Heart left ventricle (tissue), 16 donors: ENCODE measurements at regions not wholly inside any gene's neighbourhood (a gene's known extent, or its start where the extent isn't known, plus 50 kb on each side); places are given as distances from the start of the nearest gene placed in this dataset.

Source experiments
- ATAC-seq, 4 donors: fragments of 200-7000 bp; cut with Tn5 transposase; one replicate each; pipeline ENCODE4 v1.9.1; 2020 to 2022; ENCODE audit warnings: moderate library complexity in 4 of 4, mild to moderate bottlenecking in 3 of 4, moderate number of reproducible peaks in 1 of 4
- DNase-seq, 5 donors: peaks; one replicate each; pipeline ENCODE4 v3.0.0-alpha.2; 2020
- H3K27ac ChIP-seq, 12 donors: fragments of 200-600 bp; sonication (generic) in 4 of 12; one replicate each; pipeline versions ENCODE4 v1.5.0 to v1.8.0; 2016 to 2022; ENCODE audit warnings: mild to moderate bottlenecking in 2 of 12
- H3K27me3 ChIP-seq, 9 donors: fragments of 200-600 bp; sonication (generic) in 2 of 9; one replicate each; pipeline versions ENCODE4 v1.5.1 to v1.8.0; 2016 to 2022; ENCODE audit warnings: mild to moderate bottlenecking in 3 of 9
- H3K36me3 ChIP-seq, 9 donors: fragments of 200-600 bp; sonication (generic) in 2 of 9; one replicate each; pipeline versions ENCODE4 v1.5.0 to v1.8.0; 2018 to 2022; ENCODE audit warnings: mild to moderate bottlenecking in 2 of 9
- H3K4me1 ChIP-seq, 12 donors: fragments of 200-600 bp; sonication (generic) in 4 of 12; one replicate each; pipeline versions ENCODE4 v1.5.0 to v1.8.0; 2016 to 2022; ENCODE audit warnings: mild to moderate bottlenecking in 3 of 12
- H3K4me3 ChIP-seq, 12 donors: fragments of 200-600 bp; sonication (generic) in 4 of 12; one replicate each; pipeline versions ENCODE4 v1.5.0 to v1.8.0; 2017 to 2022; ENCODE audit warnings: mild to moderate bottlenecking in 9 of 12, moderate library complexity in 4 of 12
- H3K9me3 ChIP-seq, 12 donors: fragments of 200-600 bp; sonication (generic) in 4 of 12; one replicate each; pipeline versions ENCODE4 v1.5.0 to v1.8.0; 2016 to 2022; ENCODE audit warnings: mild to moderate bottlenecking in 1 of 12
- CTCF ChIP-seq, 12 donors: fragments of 200-600 bp; sonication (generic) in 4 of 12; IDR thresholded peaks; one replicate each; pipeline versions ENCODE4 v1.5.0 to v1.8.0; 2018 to 2022; ENCODE audit warnings: antibody characterized with exemption in 12 of 12, mild to moderate bottlenecking in 5 of 12
- POLR2A ChIP-seq, 2 donors: fragments of 450-650 bp; IDR thresholded peaks; one replicate each; pipeline ENCODE4 v1.6.1; 2017; ENCODE audit warnings: antibody characterized with exemption in 2 of 2, mild to moderate bottlenecking in 2 of 2, moderate library complexity in 2 of 2
- WGBS, 4 donors: extraction: QIAGEN DNeasy Blood & Tissue Kit in 2 of 4; methylation state at CpG; one replicate each; pipeline versions ENCODE4 v1.1.5 to v1.1.7; 2013 to 2018; 5-methylcytosine and 5-hydroxymethylcytosine counted together
- intact Hi-C, 10 donors: fragments of 100-400 bp; cut with DNase I; formaldehyde crosslinking; loops; one replicate each; pipeline versions ENCODE4 v1.11.1 to v1.14.2; 2022
- donor health status: ischemic (EF 13 %, LVEDD 7.1; RV severe dilation, severe dysfunction).
- donor health status: healthy with polysubstance abuse.
- donor health status: DM: no; HTN: yes; CAD: no.
- donor health status: DM: no; HTN: no; CAD: no.
- donor health status: ischemic (EF 25% LVEDD 6.9; RV normal size, moderate dysfunction).
- donor health status: ischemic (EF 25% LVEDD 5.7; RV mildly dilated, moderate dysfunction).
- donor health status: healthy.
- donor health status: DM: yes; HTN: yes; CAD: no.
- donor health status: ischemic (EF 35%, LVEDD 5.7; RV mildly dilated, moderate dysfunction).
- donor health status: nonischemic (EF 11% LVEDD 7.7; RV severe dilation, severe dysfunction).
- donor health status: DM: yes; HTN: yes; CAD: no.
- donor health status: PGD.
- donor health status: ischemic (EF 29% LVEDD 5.4; RV normal size, mild dysfunction).
- donor health status: nonischemic (EF 23%, LVEDD 6.1; RV moderate dilation, normal function).

GRCh38 chr7:41627645-41628298 is 75.1 kb downstream of the INHBA start:
- Histone ChIP-seq H3K4me3 (no peak overlapping the region), H3K36me3 (no peaks in the 10 kb centered on the region), H3K27ac (peak overlapping the region in 6 of 12 donors; percentile 60 to 83 (median 68)), H3K4me1 (peaks cover 0 to 18% (median 2%) of the 10 kb centered on the region in 12 donors), H3K27me3 (no peaks in the 10 kb centered on the region), H3K9me3 (no peaks in the 10 kb centered on the region)
- intact Hi-C loops, result loop anchor here in 1 of 10 donors (5.0 kb wide), 1 partner anchor 70 kb away; no protein-coding TSS in a partner anchor
- DNase-seq (no peak), ATAC-seq (no peak)
- TF ChIP-seq POLR2A (IDR thresholded peaks at IDR 0.05) (no peak), CTCF (IDR thresholded peaks at IDR 0.05) (no peak)
- 60 to 74% (median 69%) methylated on average over 8 of the region's 8 CpGs for WGBS, 4 donors

- no peak overlapping the region for H3K4me3 ChIP-seq
- TF ChIP-seq CTCF (IDR thresholded peaks at IDR 0.05), result no peak
- TF ChIP-seq POLR2A (IDR thresholded peaks at IDR 0.05), result no peak
- H3K36me3 ChIP-seq, result no peaks in the 10 kb centered on the region
- DNase-seq (no peak), ATAC-seq (no peak)
- no peaks in the 10 kb centered on the region for H3K9me3 ChIP-seq
- no peak overlapping the region for H3K27ac ChIP-seq
- no peaks in the 10 kb centered on the region for H3K27me3 ChIP-seq
- intact Hi-C loops, result loop anchor here in 1 of 10 donors (5.0 kb wide), 1 partner anchor 72 kb away; no protein-coding TSS in a partner anchor
- peaks cover 0 to 16% (median 2%) of the 10 kb centered on the region in 12 donors for H3K4me1 ChIP-seq
Observed at GRCh38 chr7:41624818-41625217, 78.1 kb downstream of the INHBA start.

- TF ChIP-seq POLR2A (IDR thresholded peaks at IDR 0.05) (no peak), CTCF (IDR thresholded peaks at IDR 0.05) (no peak)
- Histone ChIP-seq H3K4me3 (no peak overlapping the region), H3K27me3 (no peaks in the 10 kb centered on the region), H3K4me1 (no peaks in the 10 kb centered on the region), H3K36me3 (no peaks in the 10 kb centered on the region), H3K9me3 (no peaks in the 10 kb centered on the region), H3K27ac (no peak overlapping the region)
- no peak for DNase-seq
- no peak for ATAC-seq
- 72 to 81% (median 77%) methylated on average over 7 of the region's 7 CpGs for WGBS, 4 donors
- intact Hi-C loops, result no loop called here
Observed at GRCh38 chr7:41621953-41622831, 80.7 kb downstream of the INHBA start.

GRCh38 chr7:41617987-41618386 is 84.9 kb downstream of the INHBA start:
- Histone ChIP-seq H3K4me1 (no peaks in the 10 kb centered on the region), H3K36me3 (no peaks in the 10 kb centered on the region), H3K9me3 (no peaks in the 10 kb centered on the region), H3K27me3 (no peaks in the 10 kb centered on the region), H3K27ac (no peak overlapping the region), H3K4me3 (no peak overlapping the region)
- ATAC-seq (no peak), DNase-seq (no peak)
- TF ChIP-seq POLR2A (IDR thresholded peaks at IDR 0.05) (no peak), CTCF (IDR thresholded peaks at IDR 0.05) (no peak)
- intact Hi-C loops, result no loop called here
- WGBS, 4 donors, result 88 to 98% (median 92%) methylated on average over 1 of the region's 1 CpG
